ENCODE measurements at regions not wholly inside any gene's neighbourhood (a gene's known extent, or its start where the extent isn't known, plus 50 kb on each side); places are given as distances from the start of the nearest gene placed in this dataset.

- DNase-seq: no peak
- H3K27ac Mint-ChIP-seq: no peak overlapping the region
- no peak overlapping the region for H3K4me3 Mint-ChIP-seq
- no peaks in the 10 kb centered on the region for H3K36me3 Mint-ChIP-seq (ENCODE audit: low read depth)
- no peak for TF ChIP-seq CTCF (IDR thresholded peaks at IDR 0.05)
- no peaks in the 10 kb centered on the region for H3K4me1 Mint-ChIP-seq (ENCODE audit: low read depth)
- H3K9me3 Mint-ChIP-seq: peaks cover 64% of the 10 kb centered on the region
- no peaks in the 10 kb centered on the region for H3K27me3 Mint-ChIP-seq (ENCODE audit: insufficient read depth)
These were observed 709.8 kb upstream of the HS3ST1 start for GRCh38 chr4:12138488-12138887.

GRCh38 chr4:12137575-12137974 lies 708.9 kb upstream of the HS3ST1 start:
- no peak for DNase-seq
- Mint-ChIP-seq H3K4me3 (no peak overlapping the region), H3K4me1 (ENCODE audit: low read depth) (no peaks in the 10 kb centered on the region), H3K27me3 (ENCODE audit: insufficient read depth) (no peaks in the 10 kb centered on the region), H3K27ac (no peak overlapping the region), H3K36me3 (ENCODE audit: low read depth) (no peaks in the 10 kb centered on the region), H3K9me3 (peaks cover 60% of the 10 kb centered on the region)
- TF ChIP-seq CTCF (IDR thresholded peaks at IDR 0.05): no peak

GRCh38 chr4:12126474-12126873 lies 697.8 kb upstream of the HS3ST1 start:
- no peaks in the 10 kb centered on the region for H3K27me3 Mint-ChIP-seq (ENCODE audit: insufficient read depth)
- TF ChIP-seq CTCF (IDR thresholded peaks at IDR 0.05): no peak
- H3K36me3 Mint-ChIP-seq (ENCODE audit: low read depth): no peaks in the 10 kb centered on the region
- H3K4me1 Mint-ChIP-seq (ENCODE audit: low read depth): no peaks in the 10 kb centered on the region
- H3K27ac Mint-ChIP-seq: no peak overlapping the region
- DNase-seq: no peak
- H3K9me3 Mint-ChIP-seq: peaks cover 64% of the 10 kb centered on the region
- no peak overlapping the region for H3K4me3 Mint-ChIP-seq

- Mint-ChIP-seq H3K27me3 (ENCODE audit: insufficient read depth) (no peaks in the 10 kb centered on the region), H3K4me3 (no peak overlapping the region), H3K9me3 (peaks cover 59% of the 10 kb centered on the region), H3K4me1 (ENCODE audit: low read depth) (no peaks in the 10 kb centered on the region), H3K36me3 (ENCODE audit: low read depth) (no peaks in the 10 kb centered on the region), H3K27ac (no peak overlapping the region)
- no peak for DNase-seq
- TF ChIP-seq CTCF (IDR thresholded peaks at IDR 0.05): no peak
These were observed 695.4 kb upstream of the HS3ST1 start for GRCh38 chr4:12124138-12124537.

GRCh38 chr4:12123707-12124106 lies 695.0 kb upstream of the HS3ST1 start:
- TF ChIP-seq CTCF (IDR thresholded peaks at IDR 0.05): no peak
- H3K4me3 Mint-ChIP-seq: no peak overlapping the region
- H3K27me3 Mint-ChIP-seq (ENCODE audit: insufficient read depth): no peaks in the 10 kb centered on the region
- no peak for DNase-seq
- H3K9me3 Mint-ChIP-seq: peaks cover 55% of the 10 kb centered on the region
- no peaks in the 10 kb centered on the region for H3K36me3 Mint-ChIP-seq (ENCODE audit: low read depth)
- no peak overlapping the region for H3K27ac Mint-ChIP-seq
- no peaks in the 10 kb centered on the region for H3K4me1 Mint-ChIP-seq (ENCODE audit: low read depth)

- Mint-ChIP-seq H3K9me3 (peaks cover 51% of the 10 kb centered on the region), H3K4me3 (no peak overlapping the region), H3K4me1 (ENCODE audit: low read depth) (no peaks in the 10 kb centered on the region), H3K27me3 (ENCODE audit: insufficient read depth) (no peaks in the 10 kb centered on the region), H3K27ac (no peak overlapping the region), H3K36me3 (ENCODE audit: low read depth) (no peaks in the 10 kb centered on the region)
- TF ChIP-seq CTCF (IDR thresholded peaks at IDR 0.05): no peak
- DNase-seq: no peak
These were observed 693.6 kb upstream of the HS3ST1 start for GRCh38 chr4:12122316-12122715.
